Stimulated activated CD8-positive, alpha-beta memory T cell treated with anti-CD3 and anti-CD28 coated beads, Interleukin-4, amount 100 ng/mL, for 48 hours (primary cell): ENCODE measurements at regions not wholly inside any gene's neighbourhood (a gene's known extent, or its start where the extent isn't known, plus 50 kb on each side); places are given as distances from the start of the nearest gene placed in this dataset.

ENCODE experiments used
- DNase-seq: peaks from one replicate; pipeline ENCODE4 v3.0.0-alpha.2; 2020

GRCh38 chr15:53009093-53009492 lies 219.0 kb upstream of the ONECUT1 start:
- DNase-seq, result no peak

GRCh38 chr15:53000409-53000808 lies 210.3 kb upstream of the ONECUT1 start:
- no peak for DNase-seq

GRCh38 chr15:52997123-52997522 lies 207.0 kb upstream of the ONECUT1 start:
- no peak for DNase-seq

GRCh38 chr15:52994290-52994689 lies 204.2 kb upstream of the ONECUT1 start:
- no peak for DNase-seq

GRCh38 chr15:52984507-52984906 lies 194.4 kb upstream of the ONECUT1 start:
- no peak for DNase-seq

- DNase-seq, result no peak
These were observed 190.3 kb upstream of the ONECUT1 start for GRCh38 chr15:52980446-52980845.

GRCh38 chr15:52976516-52977075 lies 186.5 kb upstream of the ONECUT1 start:
- no peak for DNase-seq

- DNase-seq, result no peak
These were observed 185.9 kb upstream of the ONECUT1 start for GRCh38 chr15:52975941-52976449.

GRCh38 chr15:52963865-52964264 lies 173.7 kb upstream of the ONECUT1 start:
- DNase-seq, result no peak

- DNase-seq, result no peak
These were observed 170.1 kb upstream of the ONECUT1 start for GRCh38 chr15:52960283-52960682.

GRCh38 chr15:52943746-52944145 lies 153.6 kb upstream of the ONECUT1 start:
- no peak for DNase-seq

GRCh38 chr15:52936489-52936888 lies 146.4 kb upstream of the ONECUT1 start:
- no peak for DNase-seq

- no peak for DNase-seq
These were observed 135.0 kb upstream of the ONECUT1 start for GRCh38 chr15:52925130-52925529.

GRCh38 chr15:52924630-52925029 lies 134.5 kb upstream of the ONECUT1 start:
- DNase-seq, result no peak

GRCh38 chr15:52923626-52924025 lies 133.5 kb upstream of the ONECUT1 start:
- no peak for DNase-seq

GRCh38 chr15:52922871-52923270 lies 132.7 kb upstream of the ONECUT1 start:
- no peak for DNase-seq

- no peak for DNase-seq
These were observed 122.0 kb upstream of the ONECUT1 start for GRCh38 chr15:52912172-52912571.

- no peak for DNase-seq
These were observed 103.2 kb upstream of the ONECUT1 start for GRCh38 chr15:52893338-52893737.

- DNase-seq, result no peak
These were observed 89.8 kb upstream of the ONECUT1 start for GRCh38 chr15:52879904-52880303.

- DNase-seq, result no peak
These were observed 89.0 kb upstream of the ONECUT1 start for GRCh38 chr15:52879145-52879544.

GRCh38 chr15:52876991-52877663 lies 87.0 kb upstream of the ONECUT1 start:
- DNase-seq, result no peak

- no peak for DNase-seq
These were observed 82.1 kb upstream of the ONECUT1 start for GRCh38 chr15:52872036-52872818.

GRCh38 chr15:52870015-52870414 lies 79.9 kb upstream of the ONECUT1 start:
- DNase-seq, result no peak

- DNase-seq, result no peak
These were observed 76.6 kb upstream of the ONECUT1 start for GRCh38 chr15:52866698-52867097.
